ENCODE measurements at regions not wholly inside any gene's neighbourhood (a gene's known extent, or its start where the extent isn't known, plus 50 kb on each side); places are given as distances from the start of the nearest gene placed in this dataset.
"Not testable (repeated sequence)": the region's sequence is repeated elsewhere in the genome, so short reads cannot be mapped to it uniquely, and the experiment has no call there.

- DNase-seq (ENCODE audit: low read depth in 2 of 2), result peak; percentile 17 to 28
Measured at GRCh38 chr6:74249658-74250057, 553.7 kb downstream of the CD109 start.

GRCh38 chr6:74248966-74249365 lies 553.0 kb downstream of the CD109 start:
- DNase-seq (ENCODE audit: low read depth in 2 of 2), result peak; percentile 30 to 44

DNA sequence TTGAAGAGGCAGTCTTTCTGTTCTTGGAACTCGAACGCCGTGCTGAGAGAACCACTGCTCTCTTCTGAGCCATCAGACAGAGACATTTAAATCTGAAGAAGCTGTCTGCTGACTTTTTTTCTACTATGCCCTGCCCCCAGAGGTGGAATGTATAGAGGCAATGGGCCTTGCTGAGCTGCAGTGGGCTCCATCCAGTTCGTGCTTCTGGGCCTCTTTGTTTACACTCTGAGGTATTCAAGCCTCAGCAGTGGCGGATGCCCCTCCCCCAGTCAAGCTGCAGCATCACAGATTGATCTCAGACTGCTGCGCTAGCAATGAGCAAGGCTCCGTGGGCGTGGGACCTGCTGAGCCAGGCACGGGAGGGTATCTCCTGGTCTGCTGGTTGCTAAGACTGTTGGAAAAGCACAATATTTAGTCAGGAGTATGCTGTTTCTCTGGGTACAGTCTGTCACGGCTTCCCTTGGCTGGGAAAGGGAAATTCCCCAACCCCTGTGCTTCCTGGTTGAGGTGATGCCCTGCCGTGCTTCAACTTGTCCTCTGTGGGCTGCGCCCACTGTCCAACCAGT lies 526.8 kb downstream of the CD109 start:
- DNase-seq (ENCODE audit: low read depth in 2 of 2), result peak; percentile 13 to 56

DNA sequence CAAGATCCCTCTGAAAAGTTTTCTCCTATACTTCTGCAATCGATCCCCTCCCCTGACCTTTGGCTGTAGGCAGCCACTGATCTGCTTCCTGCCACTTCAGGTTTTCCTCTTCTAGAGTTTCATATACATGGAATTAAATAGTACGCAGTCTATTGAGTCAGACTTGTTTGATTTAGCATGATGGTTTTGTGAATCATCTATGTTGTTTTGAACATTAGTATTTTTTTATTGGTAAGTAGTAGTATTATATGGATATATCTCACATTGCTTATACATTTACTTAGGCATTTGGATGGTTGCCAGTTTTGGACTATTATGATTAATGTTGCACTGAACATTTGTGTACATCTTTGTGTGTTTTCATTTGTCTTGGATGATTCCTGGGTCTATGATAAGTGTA lies 518.0 kb downstream of the CD109 start:
- DNase-seq (ENCODE audit: low read depth in 2 of 2), result no peak

DNA sequence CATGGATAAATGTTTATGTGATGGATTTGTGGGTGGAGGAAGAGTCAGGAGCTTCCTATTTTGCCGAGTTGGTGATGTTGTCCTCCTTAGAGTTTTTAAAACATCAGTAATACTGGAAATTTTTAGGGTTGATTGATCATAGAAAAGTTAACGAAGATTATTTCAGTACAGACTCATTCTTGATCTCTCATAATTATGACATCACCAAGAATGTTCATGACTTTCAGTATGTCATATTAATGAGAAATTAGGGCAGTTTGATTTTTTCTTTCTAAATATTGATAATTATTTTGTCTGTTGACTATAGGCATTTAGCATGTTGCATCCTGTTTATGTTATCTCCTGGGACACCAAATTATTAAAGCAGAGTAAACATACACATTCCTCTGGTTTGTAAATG lies 512.2 kb downstream of the CD109 start:
- DNase-seq (ENCODE audit: low read depth in 2 of 2), result no peak

- DNase-seq (ENCODE audit: low read depth in 2 of 2), result no peak
Measured at GRCh38 chr6:74199215-74199915, 503.4 kb downstream of the CD109 start.

- no peak for DNase-seq (ENCODE audit: low read depth in 2 of 2)
Measured at GRCh38 chr6:74197310-74197709, 501.3 kb downstream of the CD109 start.

GRCh38 chr6:74187811-74188210 lies 491.8 kb downstream of the CD109 start:
- no peak for DNase-seq (ENCODE audit: low read depth in 2 of 2)

DNA sequence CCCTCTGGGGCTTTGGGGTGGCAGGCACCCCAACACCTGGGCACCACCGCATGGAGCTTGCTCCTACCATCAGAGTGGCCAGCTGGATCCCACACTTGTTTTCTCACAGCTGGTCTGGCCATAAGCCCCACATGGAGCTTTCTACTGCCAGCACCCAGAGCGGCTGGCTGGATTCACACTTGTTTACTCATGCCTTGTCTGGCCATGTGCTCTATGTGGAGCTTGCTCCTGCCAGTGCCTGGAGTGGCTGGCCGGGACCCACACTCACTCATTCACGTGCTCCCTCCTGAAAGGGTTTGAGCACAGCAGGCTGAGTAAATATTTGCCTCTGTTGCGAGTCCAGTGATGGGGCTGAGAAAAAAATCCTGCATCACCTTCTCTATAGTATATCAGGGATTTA lies 487.0 kb downstream of the CD109 start:
- DNase-seq (ENCODE audit: low read depth in 2 of 2), result no peak

DNA sequence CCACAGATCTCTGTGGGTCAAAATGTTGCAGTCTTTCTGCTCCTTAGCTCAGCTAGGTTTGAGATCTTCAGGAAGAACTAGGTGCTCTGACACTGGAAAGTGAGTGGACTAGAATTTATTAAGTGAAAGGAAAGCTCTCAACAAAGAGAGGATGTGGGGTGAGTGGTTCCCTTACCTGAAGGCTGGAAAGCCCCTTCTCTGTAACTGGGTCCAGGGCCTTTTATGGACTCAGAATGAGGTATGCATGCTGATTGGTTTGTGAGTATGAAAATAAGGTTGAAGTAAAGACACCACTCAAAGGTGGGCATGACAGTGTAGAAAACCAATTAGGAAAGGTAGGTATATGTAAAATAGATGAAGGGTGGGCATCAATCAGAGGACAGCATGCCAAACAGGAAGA lies 485.5 kb downstream of the CD109 start:
- DNase-seq (ENCODE audit: low read depth in 2 of 2), result no peak

GRCh38 chr6:74177506-74177905 lies 481.5 kb downstream of the CD109 start:
- DNase-seq (ENCODE audit: low read depth in 2 of 2), result no peak

DNA sequence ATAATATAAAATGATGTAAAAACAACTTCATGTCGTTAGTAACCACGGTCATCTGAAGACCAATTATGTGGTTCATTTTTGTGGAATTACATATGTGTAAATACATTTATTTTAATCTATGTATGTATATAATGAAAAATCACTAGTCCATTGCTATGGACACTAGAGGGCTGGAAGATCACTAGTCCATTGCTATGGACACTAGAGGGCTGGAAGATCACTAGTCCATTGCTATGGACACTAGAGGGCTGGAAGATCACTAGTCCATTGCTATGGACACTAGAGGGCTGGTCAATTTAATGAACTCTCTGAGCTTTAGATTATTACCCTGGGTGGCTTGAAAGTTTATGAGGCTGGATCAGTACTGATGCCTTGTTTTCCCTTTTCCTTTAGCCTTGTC lies 474.5 kb downstream of the CD109 start:
- DNase-seq (ENCODE audit: low read depth in 2 of 2), result not testable (repeated sequence)

- no peak for DNase-seq (ENCODE audit: low read depth in 2 of 2)
Measured at GRCh38 chr6:74170118-74170517, 474.1 kb downstream of the CD109 start.

DNA sequence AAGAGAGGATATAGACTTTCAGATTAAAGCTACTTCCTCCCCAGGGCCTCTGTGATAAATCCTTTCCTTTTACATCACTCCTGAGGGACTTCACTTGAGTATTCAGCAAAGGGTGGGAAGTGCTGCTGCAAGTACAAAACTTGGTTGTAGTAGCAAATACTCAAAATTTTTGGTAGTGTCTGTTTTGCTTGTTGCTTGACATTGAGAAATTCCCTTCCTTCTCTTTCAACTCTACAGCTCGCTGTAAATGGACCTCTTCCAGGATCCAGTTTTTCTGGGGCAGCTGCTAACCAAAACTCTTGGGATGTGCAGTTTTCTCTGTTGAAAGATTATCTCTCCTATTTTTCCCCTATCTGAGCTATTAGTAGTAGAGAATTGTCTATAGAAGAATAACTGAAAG lies 472.0 kb downstream of the CD109 start:
- no peak for DNase-seq (ENCODE audit: low read depth in 2 of 2)

DNA sequence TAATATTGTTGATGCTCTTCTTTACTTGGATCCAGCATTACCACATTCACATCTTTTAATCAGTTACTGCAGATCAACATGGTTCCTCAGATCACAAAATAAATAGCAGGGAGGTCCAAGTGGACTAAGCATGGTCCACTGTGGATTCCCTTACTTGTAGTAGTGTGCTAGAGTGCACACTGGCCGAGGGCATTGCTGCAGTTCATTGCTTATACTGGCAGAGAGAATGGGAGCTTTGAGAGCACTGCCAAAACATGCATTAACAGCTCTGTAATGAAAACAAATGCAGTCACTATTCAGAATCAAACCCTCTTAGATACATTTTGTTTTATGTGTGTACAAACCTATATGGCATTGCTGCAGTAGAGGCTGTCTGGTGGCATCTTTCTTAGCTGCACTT lies 471.5 kb downstream of the CD109 start:
- peak; percentile 16 to 33 for DNase-seq (ENCODE audit: low read depth in 2 of 2)

- DNase-seq (ENCODE audit: low read depth in 2 of 2), result peak; percentile 16 to 20
Measured at GRCh38 chr6:74166849-74167248, 470.8 kb downstream of the CD109 start.

DNA sequence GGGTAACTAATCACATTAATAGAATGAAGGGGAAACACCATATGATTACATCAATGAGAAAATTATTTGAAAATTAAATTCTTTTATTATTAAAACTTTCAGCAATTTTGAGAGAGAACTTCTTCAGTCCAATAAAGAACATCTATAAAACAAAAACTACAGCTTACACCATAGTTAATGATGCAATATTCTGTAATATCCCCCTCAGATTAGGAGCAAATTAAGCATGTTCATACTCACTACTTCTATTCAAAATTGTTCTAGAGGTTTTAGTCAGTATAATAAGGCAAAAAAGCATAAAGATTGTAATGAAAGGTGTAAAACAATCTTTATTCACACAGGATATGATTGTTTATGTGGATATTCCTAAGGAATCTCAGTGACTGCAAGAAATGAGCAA lies 465.4 kb downstream of the CD109 start:
- DNase-seq (ENCODE audit: low read depth in 2 of 2), result no peak

DNA sequence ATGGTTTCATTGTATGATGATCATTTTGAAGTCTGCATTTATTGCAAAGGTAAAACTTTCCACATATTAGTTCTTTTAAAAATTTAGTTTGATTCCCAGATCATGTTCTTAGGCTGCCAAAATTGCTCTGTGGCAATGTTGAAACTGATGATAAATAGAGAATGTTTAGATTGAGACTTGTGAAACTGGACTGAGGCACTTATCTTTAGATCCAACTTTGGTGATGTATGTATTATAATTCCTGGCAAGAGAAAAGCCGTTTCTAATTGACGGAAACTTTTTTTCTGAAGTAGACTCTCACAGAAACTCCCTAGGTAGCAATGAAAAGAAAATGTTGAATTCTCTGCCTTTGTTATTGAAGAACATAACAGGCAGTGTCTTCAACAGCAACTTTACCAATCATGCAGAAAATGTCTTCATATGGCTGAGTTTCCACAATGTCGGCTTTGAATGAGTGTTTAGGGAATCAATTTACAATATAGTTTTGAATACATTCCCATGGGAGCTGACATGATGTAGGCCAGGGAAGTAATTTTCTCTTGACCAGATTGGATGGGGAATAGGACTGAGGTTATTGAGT lies 456.2 kb downstream of the CD109 start:
- no peak for DNase-seq (ENCODE audit: low read depth in 2 of 2)

DNA sequence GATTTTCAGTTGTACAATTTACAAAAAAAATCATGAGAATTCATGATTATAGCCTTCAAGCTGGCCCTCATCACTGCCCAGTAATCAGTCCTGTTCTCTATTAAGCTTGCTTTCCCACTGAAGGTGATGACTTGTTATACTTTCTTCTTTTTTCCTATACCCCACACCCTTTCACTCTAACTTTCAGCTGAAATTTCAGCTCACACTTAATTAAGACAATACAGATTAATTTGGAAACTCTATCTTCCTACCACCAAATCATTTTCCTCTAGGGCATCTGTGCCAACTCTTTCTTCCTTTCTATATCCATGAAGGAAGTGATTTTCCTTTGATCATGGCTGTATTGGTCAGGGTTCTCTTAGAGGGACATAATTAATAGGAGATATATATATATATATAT lies 449.9 kb downstream of the CD109 start:
- no peak for DNase-seq (ENCODE audit: low read depth in 2 of 2)

- DNase-seq (ENCODE audit: low read depth in 2 of 2), result peak; percentile 98 to 100
Measured at GRCh38 chr6:74137911-74138310, 441.9 kb downstream of the CD109 start.

- no peak for DNase-seq (ENCODE audit: low read depth in 2 of 2)
Measured at GRCh38 chr6:74134327-74134726, 438.3 kb downstream of the CD109 start.

GRCh38 chr6:74133073-74133472 lies 437.1 kb downstream of the CD109 start:
- DNase-seq (ENCODE audit: low read depth in 2 of 2), result no peak

DNA sequence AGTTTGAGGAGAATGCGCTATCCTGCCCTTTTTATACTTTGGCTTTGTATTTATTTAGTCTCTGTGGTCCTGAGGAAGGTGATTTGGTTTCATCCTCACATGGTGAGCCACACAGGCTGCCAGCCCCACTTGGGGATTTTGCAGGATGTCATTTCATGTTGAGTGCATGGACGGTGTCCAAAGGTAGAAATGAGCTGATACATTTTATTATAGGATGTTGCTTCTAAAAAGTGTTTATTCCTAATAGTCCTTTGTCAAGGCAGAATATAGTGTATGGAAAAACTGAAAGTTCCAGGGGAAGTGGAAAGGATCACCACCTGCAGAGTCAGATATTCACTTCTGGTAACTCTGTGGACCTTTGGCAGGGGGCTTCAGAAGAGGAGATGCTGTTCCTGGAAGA lies 434.6 kb downstream of the CD109 start:
- DNase-seq (ENCODE audit: low read depth in 2 of 2), result peak; percentile 10 to 78
